Uterus (tissue), 2 donors: ENCODE measurements at regions not wholly inside any gene's neighbourhood (a gene's known extent, or its start where the extent isn't known, plus 50 kb on each side); places are given as distances from the start of the nearest gene placed in this dataset.

Experiments used
- POLR2A ChIP-seq, 2 donors: fragments of 450-650 bp; IDR thresholded peaks; one replicate each; pipeline ENCODE4 v1.6.1; 2016; ENCODE audit warnings: antibody characterized with exemption in 2 of 2, mild to moderate bottlenecking in 1 of 2, moderate library complexity in 1 of 2
- TF ChIP-seq, protein P1 (sequence below), 4 experiments: fragments of 200-600 bp in 2 of 4; fragments of 450-650 bp in 2 of 4; sonication (generic) in 2 of 4; IDR thresholded peaks; one replicate each; pipeline ENCODE4 v1.5.1; 2016 to 2019; ENCODE audit warnings: antibody characterized with exemption in 4 of 4, mild to moderate bottlenecking in 2 of 4, moderate library complexity in 1 of 4

DNA sequence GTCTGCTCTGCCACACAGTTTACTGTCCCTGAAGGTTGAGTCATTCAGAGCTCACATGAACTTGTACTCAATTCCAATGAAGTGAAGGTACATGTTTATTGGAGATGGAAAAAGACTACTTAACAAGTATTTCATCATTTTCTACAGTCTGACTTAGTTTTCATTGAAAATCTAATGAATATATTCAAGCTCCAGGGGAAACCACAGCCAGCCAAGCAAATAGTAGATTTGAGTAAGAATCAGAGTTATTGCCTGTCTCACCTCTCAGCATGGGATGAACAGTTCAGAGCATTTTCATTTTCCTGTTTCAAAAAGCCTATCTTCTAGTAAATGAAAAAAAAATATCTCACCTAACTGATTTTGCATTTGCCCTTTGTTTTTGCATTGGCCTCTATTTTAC, 1249.4 kb upstream of the DIAPH2 start:
- TF ChIP-seq, protein P1, sequence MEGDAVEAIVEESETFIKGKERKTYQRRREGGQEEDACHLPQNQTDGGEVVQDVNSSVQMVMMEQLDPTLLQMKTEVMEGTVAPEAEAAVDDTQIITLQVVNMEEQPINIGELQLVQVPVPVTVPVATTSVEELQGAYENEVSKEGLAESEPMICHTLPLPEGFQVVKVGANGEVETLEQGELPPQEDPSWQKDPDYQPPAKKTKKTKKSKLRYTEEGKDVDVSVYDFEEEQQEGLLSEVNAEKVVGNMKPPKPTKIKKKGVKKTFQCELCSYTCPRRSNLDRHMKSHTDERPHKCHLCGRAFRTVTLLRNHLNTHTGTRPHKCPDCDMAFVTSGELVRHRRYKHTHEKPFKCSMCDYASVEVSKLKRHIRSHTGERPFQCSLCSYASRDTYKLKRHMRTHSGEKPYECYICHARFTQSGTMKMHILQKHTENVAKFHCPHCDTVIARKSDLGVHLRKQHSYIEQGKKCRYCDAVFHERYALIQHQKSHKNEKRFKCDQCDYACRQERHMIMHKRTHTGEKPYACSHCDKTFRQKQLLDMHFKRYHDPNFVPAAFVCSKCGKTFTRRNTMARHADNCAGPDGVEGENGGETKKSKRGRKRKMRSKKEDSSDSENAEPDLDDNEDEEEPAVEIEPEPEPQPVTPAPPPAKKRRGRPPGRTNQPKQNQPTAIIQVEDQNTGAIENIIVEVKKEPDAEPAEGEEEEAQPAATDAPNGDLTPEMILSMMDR (IDR thresholded peaks at IDR 0.05), result no peak
- TF ChIP-seq POLR2A (IDR thresholded peaks at IDR 0.05), result no peak
